Fibroblast of upper back skin (primary cell): ENCODE measurements at regions not wholly inside any gene's neighbourhood (a gene's known extent, or its start where the extent isn't known, plus 50 kb on each side); places are given as distances from the start of the nearest gene placed in this dataset.
"Not testable (repeated sequence)": the region's sequence is repeated elsewhere in the genome, so short reads cannot be mapped to it uniquely, and the experiment has no call there.

Experiments
- DNase-seq: peaks from one replicate; pipeline ENCODE4 v3.0.0-alpha.2; 2013

GRCh38 chr5:53373451-53374158, 106.8 kb upstream of the FST start:
- peak; percentile 38 for DNase-seq

GRCh38 chr5:53376853-53377252, 103.6 kb upstream of the FST start:
- DNase-seq = no peak

GRCh38 chr5:53378190-53378589, 102.2 kb upstream of the FST start:
- no peak for DNase-seq

GRCh38 chr5:53378590-53379247, 101.7 kb upstream of the FST start:
- DNase-seq = peak; percentile 72

- DNase-seq = no peak
Observed at GRCh38 chr5:53386341-53386740, 94.1 kb upstream of the FST start.

GRCh38 chr5:53389093-53389492, 91.3 kb upstream of the FST start:
- no peak for DNase-seq

GRCh38 chr5:53392073-53392472, 88.4 kb upstream of the FST start:
- DNase-seq = no peak

GRCh38 chr5:53394808-53395207, 85.6 kb upstream of the FST start:
- no peak for DNase-seq

- no peak for DNase-seq
Observed at GRCh38 chr5:53397141-53397757, 83.2 kb upstream of the FST start.

- peak; percentile 62 for DNase-seq
Observed at GRCh38 chr5:53397845-53398244, 82.6 kb upstream of the FST start.

GRCh38 chr5:53399926-53400697, 80.3 kb upstream of the FST start:
- DNase-seq = peak; percentile 80

GRCh38 chr5:53403291-53403690, 77.1 kb upstream of the FST start:
- DNase-seq = peak; percentile 60

GRCh38 chr5:53403758-53404157, 76.7 kb upstream of the FST start:
- peak; percentile 69 for DNase-seq

GRCh38 chr5:53405396-53405795, 75.0 kb upstream of the FST start:
- DNase-seq = no peak

- DNase-seq = peak; percentile 88
Observed at GRCh38 chr5:53406630-53407316, 73.7 kb upstream of the FST start.

GRCh38 chr5:53407373-53407772, 73.1 kb upstream of the FST start:
- peak; percentile 82 for DNase-seq

- no peak for DNase-seq
Observed at GRCh38 chr5:53411388-53411787, 69.0 kb upstream of the FST start.

GRCh38 chr5:53412499-53412898, 67.9 kb upstream of the FST start:
- not testable (repeated sequence) for DNase-seq

GRCh38 chr5:53416144-53416738, 64.2 kb upstream of the FST start:
- DNase-seq = no peak

- DNase-seq = no peak
Observed at GRCh38 chr5:53418409-53418808, 62.0 kb upstream of the FST start.

- peak; percentile 90 for DNase-seq
Observed at GRCh38 chr5:53418826-53419658, 61.4 kb upstream of the FST start.
